H1 (cell line): ENCODE measurements at regions not wholly inside any gene's neighbourhood (a gene's known extent, or its start where the extent isn't known, plus 50 kb on each side); places are given as distances from the start of the nearest gene placed in this dataset.

Experiments used
- CTBP2 ChIP-seq: IDR thresholded peaks from 2 replicates; pipeline ENCODE4 v1.7.0; 2011; ENCODE audit warnings: borderline replicate concordance, mild to moderate bottlenecking, moderate library complexity, mixed read lengths, low read length; ENCODE audit not compliant: insufficient read depth, insufficient read length
- EGR1 ChIP-seq: IDR thresholded peaks from 2 replicates; pipeline ENCODE4 v1.6.1; 2011; ENCODE audit warnings: low read depth, low read length, borderline replicate concordance
- EP300 ChIP-seq, 2 experiments: IDR thresholded peaks; 1 replicate in 1 of 2; 2 replicates in 1 of 2; pipeline ENCODE4 v1.6.1; 2011 to 2012; ENCODE audit warnings: low read depth in 2 of 2, low read length in 2 of 2, mild to moderate bottlenecking in 2 of 2, borderline replicate concordance in 1 of 2, inconsistent platforms in 1 of 2, moderate library complexity in 1 of 2
- HDAC2 ChIP-seq, 2 experiments: fragments of 300-600 bp in 1 of 2; sonication (generic) in 1 of 2; IDR thresholded peaks; 2 replicates each; pipeline ENCODE4 v1.6.1; 2011 to 2012; ENCODE audit warnings: low read depth in 2 of 2, low read length in 2 of 2, mild to moderate bottlenecking in 2 of 2, moderate library complexity in 2 of 2, borderline replicate concordance in 1 of 2, inconsistent platforms in 1 of 2
- KDM4A ChIP-seq: IDR thresholded peaks from one replicate; pipeline ENCODE4 v1.7.1; 2012; ENCODE audit warnings: low read depth, mild to moderate bottlenecking, moderate library complexity, low read length, inconsistent platforms; ENCODE audit not compliant: severe bottlenecking
- KDM5A ChIP-seq: fragments of 200-600 bp; IDR thresholded peaks from 2 replicates; pipeline ENCODE4 v1.7.1; 2012; ENCODE audit warnings: mild to moderate bottlenecking, low read length, inconsistent platforms, mixed read lengths
- SP2 ChIP-seq: IDR thresholded peaks from 2 replicates; pipeline ENCODE4 v1.6.1; 2012; ENCODE audit warnings: mild to moderate bottlenecking, low read length, inconsistent platforms
- TAF7 ChIP-seq: optimal IDR thresholded peaks from 2 replicates; pipeline ENCODE3; 2011; ENCODE audit warnings: low read depth, mild to moderate bottlenecking, inconsistent platforms, low read length, moderate library complexity, borderline replicate concordance
- TF ChIP-seq, protein P1 (sequence below): fragments of 300-600 bp; sonication (generic); IDR thresholded peaks from 2 replicates; pipeline ENCODE4 v1.7.1; 2012; ENCODE audit warnings: low read length, moderate library complexity, mild to moderate bottlenecking, inconsistent platforms; ENCODE audit not compliant: insufficient replicate concordance

DNA sequence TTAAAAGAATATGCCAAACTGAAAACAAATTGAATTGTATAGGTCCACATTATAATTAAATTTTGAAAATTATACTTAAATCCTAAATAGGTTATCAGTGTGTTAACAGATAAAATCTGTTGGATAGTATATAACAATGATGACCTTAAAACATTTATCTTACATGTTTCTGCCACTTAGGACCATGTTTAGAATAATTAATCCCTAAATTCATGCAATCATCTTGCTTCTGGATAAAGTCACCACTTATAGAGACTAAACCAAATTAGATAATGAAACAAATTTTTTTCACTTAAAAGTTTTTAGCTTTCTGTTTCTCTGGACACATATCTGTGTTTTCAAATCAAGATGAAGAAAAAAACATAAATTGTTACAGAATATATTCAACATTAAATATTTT is 511.7 kb upstream of the MIR17HG start (continued):
- TF ChIP-seq, protein P1, sequence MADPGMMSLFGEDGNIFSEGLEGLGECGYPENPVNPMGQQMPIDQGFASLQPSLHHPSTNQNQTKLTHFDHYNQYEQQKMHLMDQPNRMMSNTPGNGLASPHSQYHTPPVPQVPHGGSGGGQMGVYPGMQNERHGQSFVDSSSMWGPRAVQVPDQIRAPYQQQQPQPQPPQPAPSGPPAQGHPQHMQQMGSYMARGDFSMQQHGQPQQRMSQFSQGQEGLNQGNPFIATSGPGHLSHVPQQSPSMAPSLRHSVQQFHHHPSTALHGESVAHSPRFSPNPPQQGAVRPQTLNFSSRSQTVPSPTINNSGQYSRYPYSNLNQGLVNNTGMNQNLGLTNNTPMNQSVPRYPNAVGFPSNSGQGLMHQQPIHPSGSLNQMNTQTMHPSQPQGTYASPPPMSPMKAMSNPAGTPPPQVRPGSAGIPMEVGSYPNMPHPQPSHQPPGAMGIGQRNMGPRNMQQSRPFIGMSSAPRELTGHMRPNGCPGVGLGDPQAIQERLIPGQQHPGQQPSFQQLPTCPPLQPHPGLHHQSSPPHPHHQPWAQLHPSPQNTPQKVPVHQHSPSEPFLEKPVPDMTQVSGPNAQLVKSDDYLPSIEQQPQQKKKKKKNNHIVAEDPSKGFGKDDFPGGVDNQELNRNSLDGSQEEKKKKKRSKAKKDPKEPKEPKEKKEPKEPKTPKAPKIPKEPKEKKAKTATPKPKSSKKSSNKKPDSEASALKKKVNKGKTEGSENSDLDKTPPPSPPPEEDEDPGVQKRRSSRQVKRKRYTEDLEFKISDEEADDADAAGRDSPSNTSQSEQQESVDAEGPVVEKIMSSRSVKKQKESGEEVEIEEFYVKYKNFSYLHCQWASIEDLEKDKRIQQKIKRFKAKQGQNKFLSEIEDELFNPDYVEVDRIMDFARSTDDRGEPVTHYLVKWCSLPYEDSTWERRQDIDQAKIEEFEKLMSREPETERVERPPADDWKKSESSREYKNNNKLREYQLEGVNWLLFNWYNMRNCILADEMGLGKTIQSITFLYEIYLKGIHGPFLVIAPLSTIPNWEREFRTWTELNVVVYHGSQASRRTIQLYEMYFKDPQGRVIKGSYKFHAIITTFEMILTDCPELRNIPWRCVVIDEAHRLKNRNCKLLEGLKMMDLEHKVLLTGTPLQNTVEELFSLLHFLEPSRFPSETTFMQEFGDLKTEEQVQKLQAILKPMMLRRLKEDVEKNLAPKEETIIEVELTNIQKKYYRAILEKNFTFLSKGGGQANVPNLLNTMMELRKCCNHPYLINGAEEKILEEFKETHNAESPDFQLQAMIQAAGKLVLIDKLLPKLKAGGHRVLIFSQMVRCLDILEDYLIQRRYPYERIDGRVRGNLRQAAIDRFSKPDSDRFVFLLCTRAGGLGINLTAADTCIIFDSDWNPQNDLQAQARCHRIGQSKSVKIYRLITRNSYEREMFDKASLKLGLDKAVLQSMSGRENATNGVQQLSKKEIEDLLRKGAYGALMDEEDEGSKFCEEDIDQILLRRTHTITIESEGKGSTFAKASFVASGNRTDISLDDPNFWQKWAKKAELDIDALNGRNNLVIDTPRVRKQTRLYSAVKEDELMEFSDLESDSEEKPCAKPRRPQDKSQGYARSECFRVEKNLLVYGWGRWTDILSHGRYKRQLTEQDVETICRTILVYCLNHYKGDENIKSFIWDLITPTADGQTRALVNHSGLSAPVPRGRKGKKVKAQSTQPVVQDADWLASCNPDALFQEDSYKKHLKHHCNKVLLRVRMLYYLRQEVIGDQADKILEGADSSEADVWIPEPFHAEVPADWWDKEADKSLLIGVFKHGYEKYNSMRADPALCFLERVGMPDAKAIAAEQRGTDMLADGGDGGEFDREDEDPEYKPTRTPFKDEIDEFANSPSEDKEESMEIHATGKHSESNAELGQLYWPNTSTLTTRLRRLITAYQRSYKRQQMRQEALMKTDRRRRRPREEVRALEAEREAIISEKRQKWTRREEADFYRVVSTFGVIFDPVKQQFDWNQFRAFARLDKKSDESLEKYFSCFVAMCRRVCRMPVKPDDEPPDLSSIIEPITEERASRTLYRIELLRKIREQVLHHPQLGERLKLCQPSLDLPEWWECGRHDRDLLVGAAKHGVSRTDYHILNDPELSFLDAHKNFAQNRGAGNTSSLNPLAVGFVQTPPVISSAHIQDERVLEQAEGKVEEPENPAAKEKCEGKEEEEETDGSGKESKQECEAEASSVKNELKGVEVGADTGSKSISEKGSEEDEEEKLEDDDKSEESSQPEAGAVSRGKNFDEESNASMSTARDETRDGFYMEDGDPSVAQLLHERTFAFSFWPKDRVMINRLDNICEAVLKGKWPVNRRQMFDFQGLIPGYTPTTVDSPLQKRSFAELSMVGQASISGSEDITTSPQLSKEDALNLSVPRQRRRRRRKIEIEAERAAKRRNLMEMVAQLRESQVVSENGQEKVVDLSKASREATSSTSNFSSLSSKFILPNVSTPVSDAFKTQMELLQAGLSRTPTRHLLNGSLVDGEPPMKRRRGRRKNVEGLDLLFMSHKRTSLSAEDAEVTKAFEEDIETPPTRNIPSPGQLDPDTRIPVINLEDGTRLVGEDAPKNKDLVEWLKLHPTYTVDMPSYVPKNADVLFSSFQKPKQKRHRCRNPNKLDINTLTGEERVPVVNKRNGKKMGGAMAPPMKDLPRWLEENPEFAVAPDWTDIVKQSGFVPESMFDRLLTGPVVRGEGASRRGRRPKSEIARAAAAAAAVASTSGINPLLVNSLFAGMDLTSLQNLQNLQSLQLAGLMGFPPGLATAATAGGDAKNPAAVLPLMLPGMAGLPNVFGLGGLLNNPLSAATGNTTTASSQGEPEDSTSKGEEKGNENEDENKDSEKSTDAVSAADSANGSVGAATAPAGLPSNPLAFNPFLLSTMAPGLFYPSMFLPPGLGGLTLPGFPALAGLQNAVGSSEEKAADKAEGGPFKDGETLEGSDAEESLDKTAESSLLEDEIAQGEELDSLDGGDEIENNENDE = no peak
- TF ChIP-seq EP300 (IDR thresholded peaks at IDR 0.05; ENCODE audit: borderline replicate concordance in 1 of 2, low read depth in 2 of 2, low read length in 2 of 2) = no peak
- TF ChIP-seq SP2 = no peak
- no peak for TF ChIP-seq KDM4A
- TF ChIP-seq TAF7 = no peak
- TF ChIP-seq HDAC2 (IDR thresholded peaks at IDR 0.05; ENCODE audit: borderline replicate concordance in 1 of 2, low read depth in 2 of 2, low read length in 2 of 2) = no peak
- no peak for TF ChIP-seq EGR1
- TF ChIP-seq CTBP2 = no peak
- TF ChIP-seq KDM5A = no peak
